ENCODE measurements at regions not wholly inside any gene's neighbourhood (a gene's known extent, or its start where the extent isn't known, plus 50 kb on each side); places are given as distances from the start of the nearest gene placed in this dataset.

GRCh38 chr7:91425149-91425548 is 160.9 kb downstream of the FZD1 start:
- no peaks in the 10 kb centered on the region for H4K20me1 ChIP-seq (replicated peaks; ENCODE audit: control insufficient read depth, insufficient read depth, low read length)
- CTCF ChIA-PET (ENCODE audit: low intra/inter-chr PET ratio) = interaction anchor here (0.6 kb wide), 1 partner anchor 130 kb away, joined by 3 read pairs; no protein-coding TSS in a partner anchor
- no peaks in the 10 kb centered on the region for H3K36me3 ChIP-seq (ENCODE audit: control insufficient read depth, insufficient read depth, low read length)
- FAIRE-seq (no peak), ATAC-seq (no peak), DNase-seq (ENCODE audit: extremely low read depth in 1 of 4, low spot score in 3 of 4) (no peak)
- H3K9me1 ChIP-seq (ENCODE audit: control insufficient read depth, insufficient read depth, low read length) = no peaks in the 10 kb centered on the region
- no peaks in the 10 kb centered on the region for H3K79me2 ChIP-seq (ENCODE audit: control insufficient read depth, insufficient read depth, low read length)
- BruUV-seq (replicated peaks) = no TSS peak
- H3K27ac ChIP-seq (ENCODE audit: extremely low read depth, low read depth, low read length) = no peak overlapping the region
- in situ Hi-C loops (cut with MboI) (no loop called here), intact Hi-C loops (cut with micrococcal nuclease) (loop anchor here (2.0 to 5.0 kb wide), 2 partner anchors 138 to 212 kb away; no protein-coding TSS in a partner anchor)
- POLR2A ChIA-PET = interaction anchor here (1.5 kb wide), 1 partner anchor 11 kb away, joined by 5 read pairs; no protein-coding TSS in a partner anchor
- WGBS (ENCODE audit: insufficient coverage, low coverage, missing lambda C conversion rate) = 0% methylated on average over 6 of the region's 6 CpGs
- H3K27me3 ChIP-seq (ENCODE audit: control insufficient read depth in 2 of 2, insufficient read depth in 2 of 2, low read length in 2 of 2) = 0 out of 5 replicates have a peak, but pooled peaks cover 0 to 3% of the 10 kb centered on the region in 2 experiments
- H3K4me3 ChIP-seq = no peak overlapping the region
- H3K4me1 ChIP-seq (replicated peaks in 1 of 2; ENCODE audit: control insufficient read depth in 2 of 2, insufficient read depth in 2 of 2, low read length in 2 of 2) = no peaks in the 10 kb centered on the region
- TF ChIP-seq FOXA1 (IDR thresholded peaks at IDR 0.05; ENCODE audit: borderline replicate concordance) (no peak), ZNF12 (CRISPR knock-in tag; IDR thresholded peaks at IDR 0.05) (no peak), NFATC3 (IDR thresholded peaks at IDR 0.05) (no peak), MAZ (CRISPR knock-in tag; conservative IDR thresholded peaks at IDR 0.05 in 1 of 2, IDR thresholded peaks at IDR 0.05 in 1 of 2) (no peak)
- H2AFZ ChIP-seq (ENCODE audit: low read depth, low read length) = no peak overlapping the region
- H3K4me2 ChIP-seq (ENCODE audit: insufficient read depth, low read length) = no peak overlapping the region
- H3K9me3 ChIP-seq (replicated peaks; ENCODE audit: control insufficient read depth, insufficient read depth, low read depth, low read length) = no peaks in the 10 kb centered on the region
- no peak overlapping the region for H3K9ac ChIP-seq (ENCODE audit: insufficient read depth in 1 of 2, low read depth in 2 of 2, low read length in 2 of 2)

- no peak for FAIRE-seq
- no peaks in the 10 kb centered on the region for H3K4me1 ChIP-seq (replicated peaks in 1 of 2; ENCODE audit: control insufficient read depth in 2 of 2, insufficient read depth in 2 of 2, low read length in 2 of 2)
- ATAC-seq = no peak
- in situ Hi-C loops (cut with MboI) = no loop called here
- TF ChIP-seq DDX20 (tag; IDR thresholded peaks at IDR 0.05; ENCODE audit: low read depth) = no peak
- TF ChIP-seq FOXJ3 (CRISPR knock-in tag; IDR thresholded peaks at IDR 0.05) = no peak
- no peak for TF ChIP-seq PHB2 (IDR thresholded peaks at IDR 0.05; ENCODE audit: low read depth)
- TF ChIP-seq ZNF165 (CRISPR knock-in tag; IDR thresholded peaks at IDR 0.05; ENCODE audit: borderline replicate concordance) = no peak
- TF ChIP-seq ARID2 (IDR thresholded peaks at IDR 0.05) = no peak
- no peak for TF ChIP-seq XRCC4 (IDR thresholded peaks at IDR 0.05; ENCODE audit: extremely low read depth, insufficient read depth, insufficient read length)
- no peak for TF ChIP-seq SREBF1 (IDR thresholded peaks at IDR 0.05; ENCODE audit: borderline replicate concordance, low read depth, low read length)
- no peaks in the 10 kb centered on the region for H4K20me1 ChIP-seq (replicated peaks; ENCODE audit: control insufficient read depth, insufficient read depth, low read length)
- no peak overlapping the region for H2AFZ ChIP-seq (ENCODE audit: low read depth, low read length)
- no peaks in the 10 kb centered on the region for H3K36me3 ChIP-seq (ENCODE audit: control insufficient read depth, insufficient read depth, low read length)
- no peaks in the 10 kb centered on the region for H3K79me2 ChIP-seq (ENCODE audit: control insufficient read depth, insufficient read depth, low read length)
- no peak for DNase-seq (ENCODE audit: extremely low read depth in 1 of 4, low spot score in 3 of 4)
- no peaks in the 10 kb centered on the region for H3K9me1 ChIP-seq (ENCODE audit: control insufficient read depth, insufficient read depth, low read length)
- H3K27ac ChIP-seq (ENCODE audit: extremely low read depth, low read depth, low read length) = no peak overlapping the region
- no peak overlapping the region for H3K9ac ChIP-seq (ENCODE audit: insufficient read depth in 1 of 2, low read depth in 2 of 2, low read length in 2 of 2)
- H3K4me3 ChIP-seq = no peak overlapping the region
- H3K27me3 ChIP-seq (ENCODE audit: control insufficient read depth in 2 of 2, insufficient read depth in 2 of 2, low read length in 2 of 2) = no peaks in the 10 kb centered on the region
- H3K4me2 ChIP-seq (ENCODE audit: insufficient read depth, low read length) = no peak overlapping the region
- intact Hi-C loops (cut with micrococcal nuclease) = loop anchor here (5.0 kb wide), 1 partner anchor 140 kb away; no protein-coding TSS in a partner anchor
- no TSS peak for BruUV-seq (replicated peaks)
- no peaks in the 10 kb centered on the region for H3K9me3 ChIP-seq (replicated peaks; ENCODE audit: control insufficient read depth, insufficient read depth, low read depth, low read length)
- POLR2A ChIA-PET = no interaction called here
- CTCF ChIA-PET (ENCODE audit: low intra/inter-chr PET ratio) = no interaction called here
Observed at GRCh38 chr7:91427051-91427450, 162.8 kb downstream of the FZD1 start.
